Keratinocyte (primary cell): ENCODE measurements at regions not wholly inside any gene's neighbourhood (a gene's known extent, or its start where the extent isn't known, plus 50 kb on each side); places are given as distances from the start of the nearest gene placed in this dataset.

Experiments used
- DNase-seq: peaks from one replicate; pipeline ENCODE4 v3.0.0-alpha.2; 2011; ENCODE audit warnings: low read depth, missing footprints, low spot score
- FAIRE-seq: peaks from 2 replicates; lab custom pipeline; 2011; peaks lifted over from hg19 to GRCh38; lab: Jason Lieb, UNC
- H2AFZ ChIP-seq: 2 replicates; pipeline ENCODE4 v1.6.0; 2012; ENCODE audit warnings: low read length, control low read depth, inconsistent platforms; ENCODE audit not compliant: control insufficient read depth
- H3K27ac ChIP-seq: 2 replicates; pipeline ENCODE4 v1.5.1; 2011; ENCODE audit warnings: low read length; ENCODE audit not compliant: control insufficient read depth, insufficient read depth
- H3K27me3 ChIP-seq: 3 replicates; pipeline ENCODE4 v1.6.0; 2011; ENCODE audit warnings: low read length; ENCODE audit not compliant: control insufficient read depth, insufficient read depth; ENCODE audit errors: extremely low read depth
- H3K36me3 ChIP-seq, 2 experiments: 2 replicates in 1 of 2; 3 replicates in 1 of 2; pipeline ENCODE4 v1.5.1; 2011; ENCODE audit warnings: low read length in 2 of 2, mild to moderate bottlenecking in 1 of 2; ENCODE audit not compliant: control insufficient read depth in 2 of 2, insufficient read depth in 2 of 2; ENCODE audit errors: extremely low read depth in 1 of 2
- H3K4me1 ChIP-seq: 3 replicates; pipeline ENCODE4 v1.5.1; 2011; ENCODE audit warnings: low read length; ENCODE audit not compliant: control insufficient read depth, insufficient read depth; ENCODE audit errors: extremely low read depth
- H3K4me2 ChIP-seq: 3 replicates; pipeline ENCODE4 v1.6.0; 2011; ENCODE audit warnings: low read depth, low read length; ENCODE audit not compliant: control insufficient read depth, insufficient read depth; ENCODE audit errors: extremely low read depth
- H3K4me3 ChIP-seq, 3 experiments: fragments of 200-600 bp in 1 of 3; sonication (generic) in 1 of 3; 2 replicates in 2 of 3; 3 replicates in 1 of 3; pipeline ENCODE4 v1.5.1; 2011 to 2016; ENCODE audit warnings: low read length in 3 of 3, mild to moderate bottlenecking in 3 of 3, control low read depth in 2 of 3, inconsistent platforms in 1 of 3, low read depth in 1 of 3, mixed read lengths in 1 of 3, mixed run types in 1 of 3, moderate library complexity in 1 of 3; ENCODE audit not compliant: control insufficient read depth in 2 of 3, insufficient read depth in 2 of 3; ENCODE audit errors: extremely low read depth in 1 of 3
- H3K79me2 ChIP-seq: 2 replicates; pipeline ENCODE4 v1.6.0; 2012; ENCODE audit warnings: low read length; ENCODE audit not compliant: control insufficient read depth, insufficient read depth
- H3K9ac ChIP-seq: 3 replicates; pipeline ENCODE4 v1.6.0; 2011; ENCODE audit warnings: low read length; ENCODE audit not compliant: control insufficient read depth, insufficient read depth; ENCODE audit errors: extremely low read depth
- H3K9me1 ChIP-seq: 3 replicates; pipeline ENCODE4 v1.6.0; 2011; ENCODE audit warnings: low read length; ENCODE audit not compliant: control insufficient read depth, insufficient read depth; ENCODE audit errors: extremely low read depth
- H3K9me3 ChIP-seq: 2 replicates; pipeline ENCODE4 v1.5.1; 2012; ENCODE audit warnings: low read depth, low read length; ENCODE audit not compliant: control insufficient read depth
- H4K20me1 ChIP-seq: 3 replicates; pipeline ENCODE4 v1.6.0; 2011; ENCODE audit warnings: low read length; ENCODE audit not compliant: control insufficient read depth, insufficient read depth; ENCODE audit errors: extremely low read depth
- EZH2 ChIP-seq: IDR thresholded peaks from one replicate; pipeline ENCODE4 v1.6.1; 2012; ENCODE audit warnings: inconsistent platforms, mild to moderate bottlenecking, low read length, moderate library complexity
- dilution Hi-C: fragments of 300-500 bp; cut with MboI; formaldehyde crosslinking; loops from one replicate; pipeline ENCODE4 v1.7.0; 2020; ENCODE audit warnings: low sequenced_read_pairs; ENCODE audit not compliant: extremely low pct_ligation_motif_present
- TF ChIP-seq, protein P1 (sequence below), 3 experiments: IDR thresholded peaks in 1 of 3; conservative IDR thresholded peaks in 1 of 3; optimal IDR thresholded peaks in 1 of 3; 2 replicates in 2 of 3; 3 replicates in 1 of 3; pipeline versions ENCODE3 to v1.5.1; 2011; ENCODE audit warnings: low read length in 3 of 3, mild to moderate bottlenecking in 3 of 3, moderate library complexity in 2 of 3, control low read depth in 1 of 3, inconsistent platforms in 1 of 3; ENCODE audit not compliant: insufficient read depth in 2 of 3; ENCODE audit errors: extremely low read depth in 1 of 3

DNA sequence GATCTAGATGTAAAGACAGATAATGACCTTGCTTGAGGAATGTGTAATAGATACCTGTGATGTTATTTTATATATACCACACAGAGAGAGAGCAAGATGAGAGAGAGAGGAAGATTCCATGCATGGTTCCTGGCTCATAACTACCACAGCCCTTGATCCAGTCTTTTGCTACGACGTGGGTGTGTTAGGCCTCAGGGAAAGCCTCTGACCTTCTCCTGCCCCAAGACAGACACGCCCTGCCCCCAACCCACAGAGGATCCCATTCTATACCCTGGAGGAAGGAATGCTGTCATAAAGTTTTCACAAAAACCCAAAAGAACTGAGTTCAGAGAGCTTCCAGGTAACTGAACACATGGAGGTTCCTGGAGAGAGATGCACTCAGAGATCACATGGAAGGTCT is 193.1 kb downstream of the ZEB2 start:
- Histone ChIP-seq H2AFZ (no peak overlapping the region), H3K9me1 (no peaks in the 10 kb centered on the region), H3K27me3 (no peaks in the 10 kb centered on the region), H3K27ac (no peak overlapping the region), H3K79me2 (peaks cover 4% of the 10 kb centered on the region), H3K9me3 (no peaks in the 10 kb centered on the region), H3K4me3 (no peak overlapping the region), H3K4me2 (no peak overlapping the region), H4K20me1 (no peaks in the 10 kb centered on the region), H3K36me3 (no peaks in the 10 kb centered on the region), H3K4me1 (peaks cover 15% of the 10 kb centered on the region), H3K9ac (no peak overlapping the region)
- FAIRE-seq (no peak), DNase-seq (no peak)
- TF ChIP-seq, protein P1, sequence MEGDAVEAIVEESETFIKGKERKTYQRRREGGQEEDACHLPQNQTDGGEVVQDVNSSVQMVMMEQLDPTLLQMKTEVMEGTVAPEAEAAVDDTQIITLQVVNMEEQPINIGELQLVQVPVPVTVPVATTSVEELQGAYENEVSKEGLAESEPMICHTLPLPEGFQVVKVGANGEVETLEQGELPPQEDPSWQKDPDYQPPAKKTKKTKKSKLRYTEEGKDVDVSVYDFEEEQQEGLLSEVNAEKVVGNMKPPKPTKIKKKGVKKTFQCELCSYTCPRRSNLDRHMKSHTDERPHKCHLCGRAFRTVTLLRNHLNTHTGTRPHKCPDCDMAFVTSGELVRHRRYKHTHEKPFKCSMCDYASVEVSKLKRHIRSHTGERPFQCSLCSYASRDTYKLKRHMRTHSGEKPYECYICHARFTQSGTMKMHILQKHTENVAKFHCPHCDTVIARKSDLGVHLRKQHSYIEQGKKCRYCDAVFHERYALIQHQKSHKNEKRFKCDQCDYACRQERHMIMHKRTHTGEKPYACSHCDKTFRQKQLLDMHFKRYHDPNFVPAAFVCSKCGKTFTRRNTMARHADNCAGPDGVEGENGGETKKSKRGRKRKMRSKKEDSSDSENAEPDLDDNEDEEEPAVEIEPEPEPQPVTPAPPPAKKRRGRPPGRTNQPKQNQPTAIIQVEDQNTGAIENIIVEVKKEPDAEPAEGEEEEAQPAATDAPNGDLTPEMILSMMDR (optimal IDR thresholded peaks at IDR 0.05 in 1 of 3, IDR thresholded peaks at IDR 0.05 in 1 of 3, conservative IDR thresholded peaks at IDR 0.05 in 1 of 3; ENCODE audit: extremely low read depth in 1 of 3, insufficient read depth in 2 of 3, low read length in 3 of 3), result no peak
- no peak for TF ChIP-seq EZH2
- dilution Hi-C loops, result no loop called here

DNA sequence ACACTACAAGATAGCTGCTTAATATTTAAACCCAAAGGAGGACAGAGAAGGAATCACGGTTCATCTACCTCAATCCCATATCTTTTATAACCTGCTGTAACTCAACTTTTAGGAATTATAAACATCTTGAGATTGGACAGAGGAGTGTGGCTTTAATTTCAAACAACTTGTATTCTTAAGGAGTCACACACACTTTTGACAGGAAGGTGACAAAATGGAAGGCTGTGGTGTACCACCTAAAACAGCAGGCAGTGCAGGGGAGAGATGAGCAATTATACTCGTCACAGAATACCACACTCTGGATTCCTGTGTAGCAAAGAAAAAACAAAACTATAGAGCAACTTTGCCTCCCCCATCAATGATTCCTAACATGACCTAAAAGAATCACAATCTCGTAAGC is 194.8 kb downstream of the ZEB2 start:
- dilution Hi-C loops, result no loop called here
- DNase-seq (no peak), FAIRE-seq (peak; percentile 36)
- Histone ChIP-seq H3K4me2 (no peak overlapping the region), H3K4me3 (no peak overlapping the region), H3K4me1 (peaks cover 19% of the 10 kb centered on the region), H3K27me3 (no peaks in the 10 kb centered on the region), H2AFZ (no peak overlapping the region), H4K20me1 (no peaks in the 10 kb centered on the region), H3K79me2 (peaks cover 1% of the 10 kb centered on the region), H3K27ac (peak overlapping the region; percentile 22), H3K9me1 (no peaks in the 10 kb centered on the region), H3K9me3 (no peaks in the 10 kb centered on the region), H3K9ac (no peak overlapping the region), H3K36me3 (no peaks in the 10 kb centered on the region)
- no peak for TF ChIP-seq EZH2
- TF ChIP-seq, protein P1 (optimal IDR thresholded peaks at IDR 0.05 in 1 of 3, IDR thresholded peaks at IDR 0.05 in 1 of 3, conservative IDR thresholded peaks at IDR 0.05 in 1 of 3; ENCODE audit: extremely low read depth in 1 of 3, insufficient read depth in 2 of 3, low read length in 3 of 3), result no peak
